Large intestine (tissue), 3 donors: ENCODE measurements at regions not wholly inside any gene's neighbourhood (a gene's known extent, or its start where the extent isn't known, plus 50 kb on each side); places are given as distances from the start of the nearest gene placed in this dataset.

Experiments
- DNase-seq, 2 donors: peaks; one replicate each; pipeline versions ENCODE4 v3.0.0 to v3.0.0-alpha.2; 2013
- H3K27ac ChIP-seq: one replicate; pipeline ENCODE4 v1.5.1; 2013; ENCODE audit warnings: low read length
- H3K27me3 ChIP-seq: 2 replicates; pipeline ENCODE4 v1.6.1; 2013; ENCODE audit warnings: low read length; ENCODE audit not compliant: control insufficient read depth, insufficient read depth
- H3K36me3 ChIP-seq: 2 replicates; pipeline ENCODE4 v1.6.1; 2013; ENCODE audit warnings: low read length; ENCODE audit not compliant: control insufficient read depth, insufficient read depth
- H3K4me1 ChIP-seq: one replicate; pipeline ENCODE4 v1.6.1; 2013; ENCODE audit warnings: low read length; ENCODE audit not compliant: control insufficient read depth, insufficient read depth
- H3K4me3 ChIP-seq: one replicate; pipeline ENCODE4 v1.5.1; 2013; ENCODE audit warnings: low read length
- H3K9me3 ChIP-seq: one replicate; pipeline ENCODE4 v1.6.1; 2013; ENCODE audit warnings: mild to moderate bottlenecking, low read depth, low read length, moderate library complexity; ENCODE audit not compliant: control insufficient read depth
- WGBS: methylation state at CpG from one replicate; pipeline ENCODE4 v1.1.5; 2013; ENCODE audit warnings: low lambda C conversion rate; ENCODE audit not compliant: insufficient coverage; 5-methylcytosine and 5-hydroxymethylcytosine counted together

DNA sequence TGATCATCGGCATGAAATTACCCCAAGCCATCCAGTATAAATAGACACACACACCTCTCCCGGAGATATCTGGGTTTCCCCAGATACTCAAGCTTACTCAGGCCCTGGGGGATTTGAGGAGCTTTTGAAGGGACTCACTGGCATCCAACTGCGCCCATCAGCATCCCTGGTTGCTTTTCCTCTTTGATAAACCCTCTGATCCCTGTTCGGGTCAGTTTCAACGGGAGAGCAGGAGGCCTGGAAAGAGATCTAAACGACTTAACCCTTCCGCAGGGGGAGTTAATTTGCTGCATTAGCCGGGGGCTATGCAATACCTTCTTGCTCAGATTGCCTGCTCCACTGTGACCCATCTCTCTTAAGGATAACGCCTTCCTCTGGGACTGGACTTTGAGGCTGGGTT is 76.6 kb downstream of the MAF start:
- no peaks in the 10 kb centered on the region for H3K9me3 ChIP-seq
- H3K27ac ChIP-seq, result no peak overlapping the region
- WGBS, result no CpG with 5 or more reads among the region's 9 CpGs
- no peak overlapping the region for H3K4me3 ChIP-seq
- H3K4me1 ChIP-seq, result no peaks in the 10 kb centered on the region
- no peak for DNase-seq
- no peaks in the 10 kb centered on the region for H3K36me3 ChIP-seq
- peaks cover 2% of the 10 kb centered on the region for H3K27me3 ChIP-seq

GRCh38 chr16:79519448-79519847 is 81.1 kb downstream of the MAF start:
- H3K27ac ChIP-seq, result no peak overlapping the region
- no CpG with 5 or more reads among the region's 11 CpGs for WGBS
- DNase-seq, result peak; percentile 19 to 22
- no peak overlapping the region for H3K4me3 ChIP-seq
- H3K36me3 ChIP-seq, result no peaks in the 10 kb centered on the region
- no peaks in the 10 kb centered on the region for H3K27me3 ChIP-seq
- no peaks in the 10 kb centered on the region for H3K4me1 ChIP-seq
- no peaks in the 10 kb centered on the region for H3K9me3 ChIP-seq

DNA sequence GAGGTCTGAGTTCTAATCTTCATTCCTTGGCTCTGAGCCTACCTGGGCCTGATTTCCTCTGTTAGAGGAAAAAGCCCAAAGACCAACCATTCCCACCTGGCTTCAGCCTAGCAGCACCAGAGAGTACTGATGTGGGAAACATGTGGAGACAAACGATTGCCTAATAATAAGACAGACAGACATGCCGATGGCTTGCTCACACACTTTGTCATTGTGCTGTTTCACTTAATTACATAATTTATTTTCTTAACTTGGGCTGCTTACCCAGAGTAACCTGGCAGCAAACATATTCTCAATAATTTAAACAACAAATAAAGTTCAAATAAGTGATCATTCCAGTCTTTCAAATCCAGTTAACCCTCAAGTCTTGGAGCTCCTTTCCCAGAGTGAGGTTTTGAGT is 83.4 kb downstream of the MAF start:
- Histone ChIP-seq H3K27me3 (no peaks in the 10 kb centered on the region), H3K36me3 (no peaks in the 10 kb centered on the region), H3K27ac (no peak overlapping the region), H3K9me3 (no peaks in the 10 kb centered on the region), H3K4me1 (no peaks in the 10 kb centered on the region), H3K4me3 (no peak overlapping the region)
- 92% methylated on average over 2 of the region's 2 CpGs for WGBS
- DNase-seq, result no peak

GRCh38 chr16:79510879-79511278 is 89.7 kb downstream of the MAF start:
- Histone ChIP-seq H3K27me3 (no peaks in the 10 kb centered on the region), H3K27ac (no peak overlapping the region), H3K9me3 (no peaks in the 10 kb centered on the region), H3K4me1 (no peaks in the 10 kb centered on the region), H3K36me3 (no peaks in the 10 kb centered on the region), H3K4me3 (no peak overlapping the region)
- no peak for DNase-seq
- WGBS, result 100% methylated on average over 1 of the region's 5 CpGs

DNA sequence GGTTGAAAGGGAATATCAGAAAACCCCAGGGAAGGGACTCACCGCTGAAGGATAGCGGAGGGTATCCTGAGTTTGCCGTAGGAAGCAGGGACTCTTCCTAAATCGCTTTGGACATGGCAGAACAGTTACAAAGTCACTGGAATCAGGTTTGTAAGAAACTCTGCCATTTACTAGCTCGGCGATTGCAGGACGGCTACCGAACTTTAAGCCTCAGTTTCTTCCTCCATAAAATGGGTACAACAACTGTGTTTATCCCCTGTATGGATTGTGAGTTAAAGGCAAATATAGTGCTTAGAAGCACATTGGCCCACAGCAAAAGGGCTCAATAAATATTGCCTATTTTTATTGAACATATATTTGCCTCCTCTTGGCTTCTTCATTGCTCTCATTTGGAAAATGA is 90.6 kb downstream of the MAF start:
- no CpG with 5 or more reads among the region's 8 CpGs for WGBS

DNA sequence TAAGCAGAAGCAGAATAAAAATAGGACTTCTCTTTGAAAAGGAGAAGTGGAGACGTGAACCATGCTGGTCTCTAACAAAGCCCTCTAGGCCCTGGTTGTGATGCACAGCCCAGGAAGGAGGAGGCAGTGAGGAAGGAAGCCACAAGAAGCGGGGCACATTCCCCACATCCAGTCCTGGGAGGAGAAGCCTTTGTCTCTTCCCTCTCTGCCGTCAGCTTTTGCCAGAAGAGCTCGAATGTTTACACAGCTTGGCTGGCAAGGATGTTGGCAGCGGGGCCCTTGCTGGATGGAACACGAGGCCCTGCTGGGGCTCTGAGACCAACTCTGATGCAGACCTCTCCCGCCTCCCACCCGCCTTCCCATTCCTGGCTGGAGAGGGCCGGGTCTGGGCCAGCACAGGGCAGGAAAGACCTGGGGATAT is 91.3 kb downstream of the MAF start:
- no CpG with 5 or more reads among the region's 9 CpGs for WGBS
- DNase-seq, result no peak

More for the DNA sequence above, 90.6 kb downstream of the MAF start:
- Histone ChIP-seq H3K9me3 (no peaks in the 10 kb centered on the region), H3K27me3 (no peaks in the 10 kb centered on the region), H3K4me3 (no peak overlapping the region), H3K36me3 (no peaks in the 10 kb centered on the region), H3K27ac (no peak overlapping the region), H3K4me1 (no peaks in the 10 kb centered on the region)
- no peak for DNase-seq

DNA sequence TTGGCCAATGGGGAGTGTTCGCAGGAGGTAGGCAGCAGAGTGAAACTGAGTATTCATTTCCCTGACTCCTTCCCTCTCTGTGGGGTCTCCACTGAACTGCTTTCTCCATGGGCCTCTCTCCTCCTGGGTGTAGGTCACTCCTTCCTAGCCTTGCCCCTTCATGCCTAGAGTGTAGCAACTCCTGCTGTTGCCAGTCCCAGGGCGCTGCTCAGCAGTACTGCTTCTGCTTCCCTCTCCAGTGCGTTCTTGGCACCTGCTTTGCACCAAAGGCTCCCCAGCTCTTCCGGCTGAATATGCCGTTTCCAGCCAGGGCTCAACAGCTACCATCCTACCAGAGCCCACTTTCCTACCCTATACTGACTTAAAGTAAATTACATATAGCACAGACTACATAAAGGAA is 92.2 kb downstream of the MAF start:
- H3K36me3 ChIP-seq, result no peaks in the 10 kb centered on the region

More for the DNA sequence above, 91.3 kb downstream of the MAF start:
- Histone ChIP-seq H3K27me3 (no peaks in the 10 kb centered on the region), H3K27ac (no peak overlapping the region), H3K9me3 (no peaks in the 10 kb centered on the region), H3K36me3 (no peaks in the 10 kb centered on the region), H3K4me1 (no peaks in the 10 kb centered on the region), H3K4me3 (no peak overlapping the region)

DNA sequence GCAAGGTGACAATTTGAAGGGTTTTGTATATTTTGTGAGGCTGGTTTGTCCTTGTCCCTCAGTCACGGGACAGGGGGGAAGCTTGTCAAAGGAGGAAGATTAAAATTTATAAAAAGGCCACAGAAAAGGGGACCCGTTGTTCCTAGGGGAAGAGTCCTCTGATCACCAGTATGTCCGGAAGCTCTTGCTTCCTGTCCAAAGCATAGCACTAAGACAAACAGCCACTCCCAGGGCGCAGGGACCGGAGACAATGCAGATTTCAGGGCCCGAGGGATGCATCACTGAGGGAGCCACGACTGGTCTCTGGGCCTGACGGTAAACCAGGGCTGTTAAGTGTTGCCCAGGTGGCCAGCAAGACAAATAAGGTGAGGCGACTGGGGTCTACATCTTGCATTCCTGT is 95.2 kb downstream of the MAF start:
- Histone ChIP-seq H3K9me3 (no peaks in the 10 kb centered on the region), H3K36me3 (no peaks in the 10 kb centered on the region), H3K4me3 (no peak overlapping the region), H3K4me1 (no peaks in the 10 kb centered on the region), H3K27ac (no peak overlapping the region), H3K27me3 (no peaks in the 10 kb centered on the region)
- WGBS, result no CpG with 5 or more reads among the region's 9 CpGs
- DNase-seq, result no peak

More for the DNA sequence above, 92.2 kb downstream of the MAF start:
- Histone ChIP-seq H3K9me3 (no peaks in the 10 kb centered on the region), H3K27me3 (no peaks in the 10 kb centered on the region), H3K4me3 (no peak overlapping the region), H3K4me1 (no peaks in the 10 kb centered on the region), H3K27ac (no peak overlapping the region)
- DNase-seq, result no peak
- 100% methylated on average over 1 of the region's 5 CpGs for WGBS

- Histone ChIP-seq H3K27ac (no peak overlapping the region), H3K4me1 (no peaks in the 10 kb centered on the region), H3K27me3 (no peaks in the 10 kb centered on the region), H3K9me3 (no peaks in the 10 kb centered on the region), H3K36me3 (no peaks in the 10 kb centered on the region), H3K4me3 (no peak overlapping the region)
- 100% methylated on average over 1 of the region's 2 CpGs for WGBS
- DNase-seq, result no peak
Measured at GRCh38 chr16:79503511-79503910, 97.0 kb downstream of the MAF start.

- H3K27ac ChIP-seq, result no peak overlapping the region
- 100% methylated on average over 1 of the region's 4 CpGs for WGBS
- no peaks in the 10 kb centered on the region for H3K27me3 ChIP-seq
- H3K4me3 ChIP-seq, result no peak overlapping the region
- H3K36me3 ChIP-seq, result no peaks in the 10 kb centered on the region
- H3K9me3 ChIP-seq, result no peaks in the 10 kb centered on the region
- no peaks in the 10 kb centered on the region for H3K4me1 ChIP-seq
- DNase-seq, result no peak
Measured at GRCh38 chr16:79501446-79501845, 99.1 kb downstream of the MAF start.

DNA sequence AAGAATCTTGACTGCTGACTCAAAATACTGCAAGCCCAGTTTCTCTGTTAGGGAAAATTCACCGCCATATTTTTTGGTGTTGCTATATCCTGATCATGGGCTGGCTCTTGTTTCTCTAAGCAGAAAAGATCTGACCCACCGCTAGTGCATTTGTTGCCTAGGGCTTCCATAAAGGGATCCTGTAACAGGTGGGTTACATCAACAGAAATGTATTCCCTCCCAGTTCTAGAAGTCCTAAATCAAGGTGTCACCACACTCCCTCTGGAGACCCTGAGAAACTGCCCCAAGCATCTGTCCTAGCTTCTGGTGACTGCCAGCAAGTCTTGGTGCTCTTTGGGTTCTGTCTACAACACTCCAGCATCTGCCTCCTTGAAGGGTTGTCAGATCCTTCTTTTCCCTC is 99.7 kb downstream of the MAF start:
- Histone ChIP-seq H3K36me3 (no peaks in the 10 kb centered on the region), H3K4me1 (no peaks in the 10 kb centered on the region), H3K4me3 (no peak overlapping the region), H3K27me3 (no peaks in the 10 kb centered on the region), H3K27ac (no peak overlapping the region), H3K9me3 (no peaks in the 10 kb centered on the region)
- no peak for DNase-seq
- WGBS, result 100% methylated on average over 1 of the region's 2 CpGs
